HG02798 (cell line): ENCODE measurements at regions not wholly inside any gene's neighbourhood (a gene's known extent, or its start where the extent isn't known, plus 50 kb on each side); places are given as distances from the start of the nearest gene placed in this dataset.
"Not testable (repeated sequence)": the region's sequence is repeated elsewhere in the genome, so short reads cannot be mapped to it uniquely, and the experiment has no call there.

Experiments
- ATAC-seq: cut with Tn5 transposase; IDR thresholded peaks from one replicate; pipeline ENCODE4 v1.9.1; 2021; ENCODE audit warnings: mild to moderate bottlenecking; ENCODE audit not compliant: unreplicated experiment, poor library complexity

- no peak for ATAC-seq
Observed at GRCh38 chr5:121053055-121053985, 589.2 kb downstream of the PRR16 start.

- no peak for ATAC-seq
Observed at GRCh38 chr5:121055586-121055985, 591.5 kb downstream of the PRR16 start.

DNA sequence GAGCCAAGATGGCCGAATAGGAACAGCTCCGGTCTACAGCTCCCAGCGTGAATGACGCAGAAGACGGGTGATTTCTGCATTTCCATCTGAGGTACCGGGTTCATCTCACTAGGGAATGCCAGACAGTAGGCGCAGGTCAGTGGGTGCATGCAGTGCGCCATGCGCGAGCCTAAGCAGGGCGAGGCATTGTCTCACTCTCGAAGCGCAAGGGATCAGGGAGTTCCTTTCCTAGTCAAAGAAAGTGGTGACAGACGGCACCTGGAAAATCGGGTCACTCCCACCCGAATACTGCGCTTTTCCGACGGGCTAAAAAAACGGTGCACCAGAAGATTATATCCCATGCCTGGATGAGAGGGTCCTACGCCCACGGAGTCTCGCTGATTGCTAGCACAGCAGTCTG, 600.1 kb downstream of the PRR16 start:
- ATAC-seq: not testable (repeated sequence)

GRCh38 chr5:121086671-121087070, 622.6 kb downstream of the PRR16 start:
- no peak for ATAC-seq

DNA sequence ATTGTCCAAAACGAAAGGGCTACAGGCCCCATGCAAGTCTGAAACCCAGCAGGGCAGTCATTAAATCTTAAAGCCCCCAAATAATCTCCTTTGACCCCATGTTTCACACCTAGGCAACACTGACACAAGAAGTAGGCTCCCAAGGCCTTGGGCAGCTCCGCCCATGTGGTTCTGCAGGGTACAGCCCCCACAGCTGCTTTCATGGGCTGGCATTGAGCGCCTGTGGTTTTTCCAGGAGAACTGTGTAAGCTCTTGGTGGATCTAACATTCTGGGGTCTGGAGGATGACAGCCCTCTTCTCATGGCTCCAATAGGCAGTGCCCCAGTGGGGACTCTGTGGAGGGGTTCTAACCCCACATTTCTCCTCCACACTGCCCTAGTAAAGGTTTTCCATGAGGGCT, 623.5 kb downstream of the PRR16 start:
- ATAC-seq: no peak

DNA sequence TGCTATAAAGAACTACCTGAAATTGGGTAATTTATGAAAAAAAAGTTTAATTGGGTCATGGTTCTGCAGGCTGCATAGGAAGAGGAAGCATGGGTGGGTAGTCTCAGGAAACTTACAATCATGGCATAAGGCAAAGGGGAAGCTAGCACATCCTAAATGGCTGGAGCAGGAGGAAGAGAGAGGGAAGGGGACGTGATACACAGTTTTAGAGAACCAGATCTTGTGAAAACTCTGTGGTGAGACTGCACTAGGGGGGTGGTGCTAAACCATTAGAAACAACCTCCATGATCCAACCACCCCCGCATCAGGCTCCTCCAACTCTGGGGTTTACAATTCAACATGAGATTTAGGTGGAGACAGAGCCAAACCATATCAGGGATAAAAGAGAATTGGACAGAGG, 624.2 kb downstream of the PRR16 start:
- ATAC-seq: no peak

DNA sequence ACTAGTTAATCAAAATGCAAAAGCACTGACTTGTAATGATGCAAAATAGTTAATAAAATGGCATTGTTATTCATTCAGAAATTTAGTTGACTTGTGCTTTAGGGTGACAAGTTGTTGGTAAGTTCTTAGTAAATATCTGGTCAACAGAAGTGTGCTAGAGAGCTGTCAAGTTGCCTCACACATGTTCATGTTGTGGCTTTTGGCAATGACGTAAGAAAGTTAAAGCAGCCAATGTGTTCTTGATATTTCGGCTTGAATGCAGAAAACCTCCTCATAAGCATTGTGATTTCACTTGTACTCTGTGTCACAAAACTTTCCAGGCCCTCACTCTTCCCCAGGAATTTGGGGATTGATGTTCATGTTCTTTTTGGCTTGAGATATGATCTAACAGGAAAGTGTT, 626.7 kb downstream of the PRR16 start:
- no peak for ATAC-seq

DNA sequence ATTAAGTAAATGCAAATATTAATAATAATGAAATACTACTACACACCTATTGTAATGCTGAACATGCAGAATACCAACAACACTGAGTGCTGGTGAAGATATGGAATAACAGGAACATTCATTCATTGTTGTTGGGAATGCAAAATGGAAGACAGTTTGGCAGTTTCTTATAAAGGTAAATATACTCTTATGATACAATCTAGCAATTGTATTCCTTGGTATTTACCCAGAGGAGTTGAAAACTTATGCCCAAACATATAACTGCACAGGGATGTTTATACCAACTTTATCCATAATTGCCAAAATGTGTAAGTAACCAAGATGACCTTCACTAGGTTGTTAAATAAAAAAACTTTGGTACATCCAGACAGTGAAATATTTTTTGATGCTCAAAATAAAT, 636.8 kb downstream of the PRR16 start:
- no peak for ATAC-seq

GRCh38 chr5:121105921-121106320, 641.8 kb downstream of the PRR16 start:
- no peak for ATAC-seq

GRCh38 chr5:121106721-121107690, 642.9 kb downstream of the PRR16 start:
- ATAC-seq: not testable (repeated sequence)

DNA sequence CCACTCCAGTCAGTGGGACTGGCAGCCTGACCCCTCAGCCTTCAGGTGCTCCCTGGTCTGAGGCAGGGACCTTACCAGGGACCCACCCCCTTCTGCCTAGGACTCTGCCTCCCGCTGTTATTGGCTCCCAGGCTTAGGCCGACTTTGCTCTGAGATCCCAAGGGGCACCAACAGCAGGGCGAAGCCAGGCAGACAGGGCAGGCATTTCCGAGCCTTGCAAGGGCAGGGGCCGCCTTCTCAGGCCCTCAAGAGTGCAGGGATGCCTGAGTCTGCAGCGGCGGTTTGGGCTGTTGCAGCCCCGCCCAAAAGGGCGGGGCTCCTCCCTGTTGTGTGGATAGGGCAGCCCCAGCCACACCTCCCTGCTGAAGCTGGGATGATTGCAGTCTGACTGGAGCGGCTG, 644.6 kb downstream of the PRR16 start:
- ATAC-seq: no peak

GRCh38 chr5:121109817-121110216, 645.7 kb downstream of the PRR16 start:
- ATAC-seq: no peak

DNA sequence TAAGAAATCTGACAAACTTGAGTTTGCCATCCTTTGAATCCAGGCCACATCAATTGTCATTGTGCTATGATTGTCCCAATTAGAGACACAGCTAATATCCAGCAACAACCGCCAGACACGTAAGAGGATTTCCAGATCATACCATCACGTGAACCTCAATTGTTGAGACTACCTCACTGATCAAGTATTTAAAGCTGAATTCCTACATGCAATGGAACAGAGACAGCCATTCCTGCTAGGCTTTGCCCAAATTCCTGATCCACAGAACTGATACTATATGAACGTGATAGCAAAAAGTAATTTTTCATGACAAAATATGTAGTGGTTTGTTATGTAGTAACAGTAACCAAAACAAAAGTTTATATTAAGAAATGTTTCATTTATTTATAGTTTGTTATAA, 657.7 kb downstream of the PRR16 start:
- ATAC-seq: no peak

DNA sequence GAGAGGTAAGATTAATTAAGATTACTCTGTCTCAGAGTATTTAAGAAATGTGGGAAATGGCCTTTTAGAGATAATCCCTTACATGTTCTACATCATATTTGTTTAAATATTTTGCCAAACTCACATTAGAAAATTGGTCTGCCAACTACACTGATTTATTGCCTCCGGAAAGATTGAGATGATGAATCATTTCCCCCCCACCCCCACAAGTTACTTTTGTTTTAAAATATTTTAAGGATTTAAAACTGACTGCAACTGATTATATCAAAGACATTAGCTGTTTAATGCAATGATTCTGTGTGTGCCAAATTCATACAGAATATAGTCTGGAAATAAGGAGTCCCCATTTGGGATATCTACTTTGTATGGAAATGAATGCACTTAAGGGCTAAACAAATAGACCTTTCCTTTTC, 674.4 kb downstream of the PRR16 start:
- no peak for ATAC-seq

GRCh38 chr5:121138952-121139351, 674.9 kb downstream of the PRR16 start:
- ATAC-seq: no peak

DNA sequence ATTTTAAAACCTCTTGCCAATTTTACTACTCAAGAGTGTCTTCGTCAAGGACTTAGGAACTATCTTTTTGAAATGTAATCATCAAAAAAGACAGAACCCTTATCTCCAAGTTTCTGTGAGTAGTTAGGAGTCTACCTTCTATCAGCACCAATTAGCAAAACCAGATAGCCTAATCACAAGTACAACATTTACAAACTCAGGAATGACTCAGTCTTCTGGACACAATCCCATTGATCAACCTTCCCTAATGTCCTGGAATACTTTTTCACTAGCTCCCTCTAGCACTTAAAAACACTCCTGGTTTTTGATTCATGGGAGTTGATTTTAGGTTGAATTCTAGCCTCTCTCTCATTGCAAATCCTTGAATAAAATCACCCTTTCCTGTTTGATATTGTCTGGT, 680.7 kb downstream of the PRR16 start:
- ATAC-seq: no peak

- no peak for ATAC-seq
Observed at GRCh38 chr5:121151534-121151933, 687.4 kb downstream of the PRR16 start.

DNA sequence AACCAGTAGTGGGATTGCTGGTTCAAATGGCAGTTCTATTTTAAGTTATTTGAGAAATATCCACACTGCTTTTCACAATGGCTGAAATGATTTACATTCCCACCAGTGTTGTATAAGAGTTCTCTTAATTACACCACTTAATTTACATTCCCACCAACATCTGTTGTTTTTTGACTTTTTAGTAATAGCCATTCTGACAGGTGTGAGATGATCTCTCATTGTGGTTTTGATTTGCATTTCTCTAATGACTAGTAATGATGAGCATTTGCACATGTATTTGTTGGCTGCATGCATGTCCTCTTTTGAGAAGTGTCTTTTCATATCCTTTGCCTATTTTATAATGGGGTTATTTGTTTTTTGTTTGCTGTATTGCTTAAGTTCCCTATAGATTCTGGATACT, 688.3 kb downstream of the PRR16 start:
- peak; percentile 72 for ATAC-seq

GRCh38 chr5:121156565-121156964, 692.5 kb downstream of the PRR16 start:
- no peak for ATAC-seq

GRCh38 chr5:121158451-121158850, 693.2 kb upstream of the FTMT start:
- ATAC-seq: no peak

GRCh38 chr5:121160591-121160990, 691.1 kb upstream of the FTMT start:
- ATAC-seq: no peak
